CD8-positive, alpha-beta memory T cell (primary cell): ENCODE measurements at regions not wholly inside any gene's neighbourhood (a gene's known extent, or its start where the extent isn't known, plus 50 kb on each side); places are given as distances from the start of the nearest gene placed in this dataset.

Source experiments
- CTCF ChIA-PET: fragments of 350-600 bp; sonication (Branson Sonifier 250); formaldehyde crosslinking; loops from one replicate; lab custom pipeline; 2021; ENCODE audit warnings: antibody characterized with exemption; lab: Charles Lee
- POLR2A ChIA-PET: fragments of 350-600 bp; sonication (Branson Sonifier 250); formaldehyde crosslinking; loops from one replicate; lab custom pipeline; 2021; ENCODE audit warnings: antibody characterized with exemption; lab: Charles Lee
- DNase-seq, 5 donors: peaks; one replicate each; pipeline versions ENCODE4 v3.0.0 to v3.0.0-alpha.2; 2020 to 2022; ENCODE audit warnings: mixed read lengths in 1 of 5
- H3K27ac ChIP-seq: one replicate; pipeline ENCODE4 v1.7.0; 2013; ENCODE audit warnings: low read depth, mild to moderate bottlenecking, low read length, moderate library complexity
- H3K27me3 ChIP-seq: 2 replicates; pipeline ENCODE4 v1.7.0; 2013; ENCODE audit warnings: low read length, mild to moderate bottlenecking; ENCODE audit not compliant: insufficient read depth, poor library complexity, severe bottlenecking
- H3K36me3 ChIP-seq: 2 replicates; pipeline ENCODE4 v1.7.0; 2013; ENCODE audit warnings: mild to moderate bottlenecking, low read length, moderate library complexity; ENCODE audit not compliant: insufficient read depth
- H3K4me1 ChIP-seq: 2 replicates; pipeline ENCODE4 v1.7.0; 2013; ENCODE audit warnings: mild to moderate bottlenecking, low read length, moderate library complexity; ENCODE audit not compliant: insufficient read depth
- H3K4me3 ChIP-seq: 2 replicates; pipeline ENCODE4 v1.7.0; 2013; ENCODE audit warnings: mild to moderate bottlenecking, low read length
- H3K9me3 ChIP-seq: 2 replicates; pipeline ENCODE4 v1.7.0; 2013; ENCODE audit warnings: mild to moderate bottlenecking, low read length
- H3K27ac Mint-ChIP-seq, 8 donors: one replicate each; pipeline ENCODE4 v1.8.0; 2020 to 2021; ENCODE audit warnings: mixed read lengths in 8 of 8, mild to moderate bottlenecking in 6 of 8, inconsistent platforms in 3 of 8, moderate library complexity in 3 of 8
- H3K27me3 Mint-ChIP-seq, 2 donors: one replicate each; pipeline ENCODE4 v1.8.0; 2020 to 2021; ENCODE audit warnings: mixed read lengths in 2 of 2, mild to moderate bottlenecking in 1 of 2, moderate library complexity in 1 of 2
- H3K36me3 Mint-ChIP-seq, 3 donors: one replicate each; pipeline ENCODE4 v1.8.0; 2020 to 2021; ENCODE audit warnings: mixed read lengths in 3 of 3, inconsistent platforms in 1 of 3, mild to moderate bottlenecking in 1 of 3
- H3K4me1 Mint-ChIP-seq, 3 donors: one replicate each; pipeline ENCODE4 v1.8.0; 2020 to 2021; ENCODE audit warnings: mixed read lengths in 3 of 3, inconsistent platforms in 1 of 3, mild to moderate bottlenecking in 1 of 3
- H3K4me3 Mint-ChIP-seq, 7 donors: one replicate each; pipeline ENCODE4 v1.8.0; 2020 to 2021; ENCODE audit warnings: mixed read lengths in 7 of 7, mild to moderate bottlenecking in 6 of 7, moderate library complexity in 4 of 7, inconsistent platforms in 2 of 7
- H3K9me3 Mint-ChIP-seq, 5 donors: one replicate each; pipeline ENCODE4 v1.8.0; 2020 to 2022; ENCODE audit warnings: mixed read lengths in 5 of 5, mild to moderate bottlenecking in 3 of 5, moderate library complexity in 2 of 5, inconsistent platforms in 1 of 5

DNA sequence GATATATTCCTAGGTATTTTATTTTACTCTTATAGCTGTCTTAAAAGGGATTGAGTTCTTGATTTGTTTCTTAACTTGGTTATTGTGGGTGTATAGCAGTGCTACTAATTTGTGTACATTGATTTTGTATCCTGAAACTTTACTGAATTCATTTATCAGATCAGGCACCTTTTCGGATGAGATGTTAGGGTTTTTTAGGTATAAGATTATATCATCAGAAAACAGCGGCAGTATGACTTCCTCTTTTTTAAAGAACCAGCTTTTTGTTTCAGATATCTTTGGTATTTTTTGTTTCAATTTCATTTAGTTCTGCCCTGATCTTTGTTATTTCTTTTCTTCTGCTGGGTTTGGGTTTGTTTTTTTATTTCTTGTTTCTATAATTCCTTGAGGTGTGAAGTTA lies 382.4 kb upstream of the ADGRB3 start:
- Histone ChIP-seq H3K9me3 (no peaks in the 10 kb centered on the region), H3K36me3 (no peaks in the 10 kb centered on the region), H3K27me3 (no peaks in the 10 kb centered on the region), H3K27ac (no peak overlapping the region), H3K4me3 (no peak overlapping the region), H3K4me1 (no peaks in the 10 kb centered on the region)
- Mint-ChIP-seq H3K36me3 (no peaks in the 10 kb centered on the region), H3K27ac (no peak overlapping the region), H3K4me1 (no peaks in the 10 kb centered on the region), H3K9me3 (peaks cover 2 to 42% (median 17%) of the 10 kb centered on the region in 5 donors), H3K4me3 (no peak overlapping the region), H3K27me3 (no peaks in the 10 kb centered on the region)
- POLR2A ChIA-PET, result no interaction called here
- no peak for DNase-seq
- CTCF ChIA-PET, result no interaction called here

DNA sequence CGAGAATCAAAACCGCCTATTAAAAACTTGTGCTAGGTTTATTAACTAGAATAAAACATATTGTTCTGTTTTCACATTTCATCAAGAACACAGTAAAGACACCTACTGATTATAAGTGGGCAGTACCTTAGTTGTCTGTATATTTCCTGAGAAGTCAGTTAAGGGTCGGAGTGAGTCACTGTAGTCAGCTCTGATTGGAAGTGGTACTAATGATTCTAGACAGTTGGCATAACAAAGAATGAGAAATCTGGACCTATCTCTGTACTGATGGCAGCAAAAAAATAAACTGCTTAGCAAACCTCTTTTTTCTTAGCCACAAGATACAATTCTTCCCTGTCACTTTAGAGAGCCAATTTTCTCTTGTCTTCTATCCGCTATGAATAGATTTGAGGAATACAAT lies 387.3 kb upstream of the ADGRB3 start:
- no peaks in the 10 kb centered on the region for H3K4me1 ChIP-seq
- H3K27ac ChIP-seq, result no peak overlapping the region
- H3K4me3 Mint-ChIP-seq, result no peak overlapping the region
- H3K36me3 Mint-ChIP-seq, result no peaks in the 10 kb centered on the region
- no peak overlapping the region for H3K4me3 ChIP-seq
- no peaks in the 10 kb centered on the region for H3K27me3 Mint-ChIP-seq
- H3K27me3 ChIP-seq, result no peaks in the 10 kb centered on the region
- no peaks in the 10 kb centered on the region for H3K9me3 ChIP-seq
- H3K9me3 Mint-ChIP-seq, result peaks cover 0 to 37% (median 9%) of the 10 kb centered on the region in 5 donors
- no peaks in the 10 kb centered on the region for H3K4me1 Mint-ChIP-seq
- H3K36me3 ChIP-seq, result no peaks in the 10 kb centered on the region
- CTCF ChIA-PET, result no interaction called here
- H3K27ac Mint-ChIP-seq, result no peak overlapping the region
- no peak for DNase-seq
- POLR2A ChIA-PET, result no interaction called here

DNA sequence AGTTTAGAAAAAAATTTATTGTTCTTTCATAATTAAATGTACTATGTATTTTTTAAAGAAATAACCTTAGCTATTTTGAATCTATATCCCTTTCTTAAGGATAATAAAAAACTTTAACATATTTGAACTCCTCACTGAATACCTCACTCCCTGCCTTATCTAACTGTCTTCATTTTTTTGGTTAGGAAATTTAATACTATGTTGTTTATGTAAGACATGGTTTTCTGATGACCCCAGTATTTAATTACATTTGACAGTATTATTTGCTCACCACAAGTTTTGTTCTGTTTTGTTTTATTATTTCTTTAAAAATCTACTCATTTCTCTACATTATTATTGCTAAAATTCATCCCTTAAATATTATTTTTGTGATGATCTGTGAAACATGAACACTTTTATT lies 394.4 kb upstream of the ADGRB3 start:
- Histone ChIP-seq H3K36me3 (no peaks in the 10 kb centered on the region), H3K4me3 (no peak overlapping the region), H3K9me3 (no peaks in the 10 kb centered on the region), H3K4me1 (no peaks in the 10 kb centered on the region), H3K27ac (no peak overlapping the region), H3K27me3 (no peaks in the 10 kb centered on the region)
- Mint-ChIP-seq H3K4me3 (no peak overlapping the region), H3K36me3 (no peaks in the 10 kb centered on the region), H3K27ac (no peak overlapping the region), H3K27me3 (no peaks in the 10 kb centered on the region), H3K4me1 (no peaks in the 10 kb centered on the region), H3K9me3 (peaks cover 2 to 28% (median 5%) of the 10 kb centered on the region in 5 donors)
- DNase-seq, result no peak
- CTCF ChIA-PET, result no interaction called here
- POLR2A ChIA-PET, result no interaction called here

DNA sequence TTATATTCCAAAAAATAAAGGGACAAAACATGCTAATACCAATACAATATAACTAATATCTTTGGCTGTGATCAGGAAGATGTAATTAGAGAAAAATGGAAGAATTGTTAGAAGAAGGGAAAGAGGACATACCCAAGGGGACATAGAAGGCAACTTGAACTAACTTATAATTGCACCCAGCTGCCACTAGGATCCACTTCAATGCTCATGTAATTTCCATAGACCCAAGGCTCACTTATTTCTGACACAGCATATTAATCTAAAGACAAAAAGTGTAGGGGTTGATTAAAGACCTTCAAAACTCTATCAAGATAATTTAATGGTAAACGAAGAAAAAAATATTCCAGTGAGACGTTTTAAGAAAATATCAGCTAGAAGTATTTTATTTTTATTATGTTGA lies 396.0 kb upstream of the ADGRB3 start:
- Mint-ChIP-seq H3K4me3 (no peak overlapping the region), H3K4me1 (no peaks in the 10 kb centered on the region), H3K27ac (no peak overlapping the region), H3K9me3 (peaks cover 2 to 23% (median 6%) of the 10 kb centered on the region in 5 donors), H3K36me3 (no peaks in the 10 kb centered on the region), H3K27me3 (no peaks in the 10 kb centered on the region)
- H3K36me3 ChIP-seq, result no peaks in the 10 kb centered on the region
- ChIA-PET POLR2A (no interaction called here), CTCF (no interaction called here)
- no peak overlapping the region for H3K4me3 ChIP-seq
- DNase-seq, result no peak
- H3K27ac ChIP-seq, result no peak overlapping the region
- no peaks in the 10 kb centered on the region for H3K27me3 ChIP-seq
- H3K9me3 ChIP-seq, result no peaks in the 10 kb centered on the region
- no peaks in the 10 kb centered on the region for H3K4me1 ChIP-seq

DNA sequence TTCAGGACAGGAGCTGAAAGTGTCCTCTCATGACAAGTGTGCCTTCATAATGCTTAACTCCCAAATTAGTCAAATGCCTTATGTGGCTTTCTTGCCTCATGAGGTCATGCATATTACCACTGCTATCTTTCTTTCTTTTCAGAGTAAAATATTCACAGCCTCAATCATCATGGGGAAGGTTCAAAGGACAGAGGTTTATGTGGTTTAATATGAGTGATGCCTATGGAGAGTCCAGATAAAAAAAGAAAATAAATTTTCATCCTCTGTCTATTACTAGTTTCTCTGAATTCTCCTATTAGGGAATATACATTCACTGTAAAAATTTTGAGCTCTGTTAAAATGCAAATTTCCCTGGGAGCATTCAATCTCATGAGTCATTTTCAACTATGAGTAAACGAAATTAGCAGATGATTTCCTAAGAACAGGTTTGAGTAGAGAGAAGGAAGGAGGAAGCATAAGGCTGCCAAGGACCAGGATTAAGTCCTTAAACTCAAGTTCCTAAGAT lies 396.9 kb upstream of the ADGRB3 start:
- H3K9me3 Mint-ChIP-seq, result peaks cover 4 to 21% (median 6%) of the 10 kb centered on the region in 5 donors
- no peak overlapping the region for H3K27ac Mint-ChIP-seq
- no peaks in the 10 kb centered on the region for H3K4me1 Mint-ChIP-seq
- H3K4me3 Mint-ChIP-seq, result no peak overlapping the region
- Histone ChIP-seq H3K27ac (no peak overlapping the region), H3K27me3 (no peaks in the 10 kb centered on the region), H3K4me3 (no peak overlapping the region), H3K9me3 (no peaks in the 10 kb centered on the region), H3K36me3 (no peaks in the 10 kb centered on the region), H3K4me1 (no peaks in the 10 kb centered on the region)
- no peaks in the 10 kb centered on the region for H3K27me3 Mint-ChIP-seq
- no peaks in the 10 kb centered on the region for H3K36me3 Mint-ChIP-seq
- CTCF ChIA-PET, result no interaction called here
- POLR2A ChIA-PET, result no interaction called here
- no peak for DNase-seq

DNA sequence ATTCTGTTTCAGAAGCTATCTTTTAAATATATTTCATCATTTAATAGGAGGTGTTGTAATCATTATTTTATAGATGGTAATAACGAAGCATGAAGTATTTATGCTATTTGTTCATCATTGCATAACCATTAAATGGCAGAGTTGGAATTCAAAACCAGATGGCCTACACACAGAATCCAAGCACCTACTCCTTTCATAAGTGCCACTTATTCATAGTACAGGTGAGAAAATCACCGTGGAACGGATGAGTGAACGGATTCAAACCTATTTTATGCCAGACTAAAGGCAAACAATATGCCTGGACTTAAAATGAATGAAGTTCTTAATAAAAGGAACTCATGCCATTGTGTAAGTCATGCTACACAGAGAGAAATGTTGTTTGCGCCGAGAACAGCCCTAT lies 397.9 kb upstream of the ADGRB3 start:
- H3K27ac ChIP-seq, result no peak overlapping the region
- H3K9me3 ChIP-seq, result no peaks in the 10 kb centered on the region
- no peak overlapping the region for H3K4me3 ChIP-seq
- no peaks in the 10 kb centered on the region for H3K4me1 ChIP-seq
- Mint-ChIP-seq H3K4me3 (no peak overlapping the region), H3K4me1 (no peaks in the 10 kb centered on the region), H3K36me3 (no peaks in the 10 kb centered on the region), H3K9me3 (peaks cover 4 to 21% (median 4%) of the 10 kb centered on the region in 5 donors), H3K27me3 (no peaks in the 10 kb centered on the region), H3K27ac (no peak overlapping the region)
- POLR2A ChIA-PET, result no interaction called here
- DNase-seq, result no peak
- no peaks in the 10 kb centered on the region for H3K27me3 ChIP-seq
- no peaks in the 10 kb centered on the region for H3K36me3 ChIP-seq
- CTCF ChIA-PET, result no interaction called here

DNA sequence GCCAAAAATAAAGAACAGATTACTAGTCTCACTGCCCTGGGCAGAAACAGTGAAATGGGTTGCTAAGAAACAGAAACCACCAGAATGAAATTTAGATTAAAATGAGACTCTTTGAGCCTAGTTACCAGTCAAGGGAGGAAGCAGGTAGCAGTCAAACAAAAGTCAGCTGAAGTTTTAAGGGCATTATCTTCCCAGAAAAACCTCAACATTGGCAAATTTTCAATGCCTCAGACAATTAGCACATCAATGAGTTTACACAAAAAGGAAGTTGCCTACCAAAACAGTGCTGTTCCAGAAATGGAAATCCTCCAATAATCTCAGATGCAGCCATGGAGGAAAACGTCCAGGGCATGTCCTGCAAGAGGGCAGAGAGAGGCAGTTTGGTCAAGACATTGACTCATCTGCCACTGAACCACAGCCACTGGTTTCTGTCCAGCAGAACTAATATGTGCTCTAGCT lies 399.7 kb upstream of the ADGRB3 start:
- Histone ChIP-seq H3K36me3 (no peaks in the 10 kb centered on the region), H3K4me1 (no peaks in the 10 kb centered on the region), H3K27me3 (no peaks in the 10 kb centered on the region), H3K27ac (no peak overlapping the region), H3K4me3 (no peak overlapping the region), H3K9me3 (no peaks in the 10 kb centered on the region)
- no peak for DNase-seq
- H3K36me3 Mint-ChIP-seq, result no peaks in the 10 kb centered on the region
- H3K27me3 Mint-ChIP-seq, result no peaks in the 10 kb centered on the region
- ChIA-PET POLR2A (no interaction called here), CTCF (no interaction called here)
- no peak overlapping the region for H3K27ac Mint-ChIP-seq
- H3K4me3 Mint-ChIP-seq, result no peak overlapping the region
- peaks cover 4 to 17% (median 6%) of the 10 kb centered on the region in 5 donors for H3K9me3 Mint-ChIP-seq
- no peaks in the 10 kb centered on the region for H3K4me1 Mint-ChIP-seq

DNA sequence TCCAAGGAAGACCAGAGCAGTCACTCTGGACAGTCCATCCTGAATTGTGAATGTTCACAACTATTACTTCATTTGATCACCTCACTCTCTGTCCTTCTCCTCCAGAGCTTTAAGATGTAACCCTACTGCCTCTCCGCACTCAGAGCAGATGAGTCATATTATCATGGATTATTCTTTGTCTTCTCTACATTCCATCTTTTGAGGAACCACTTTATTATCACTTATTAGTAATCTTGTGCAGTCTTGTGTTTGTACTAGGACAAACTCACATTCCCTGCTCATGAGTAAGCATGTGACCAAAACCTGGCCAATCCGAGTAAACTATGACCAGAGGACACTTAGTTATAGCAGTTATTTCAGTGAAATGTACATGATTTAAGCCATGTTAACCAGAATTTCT lies 401.5 kb upstream of the ADGRB3 start:
- no peaks in the 10 kb centered on the region for H3K4me1 Mint-ChIP-seq
- no peaks in the 10 kb centered on the region for H3K4me1 ChIP-seq
- no peaks in the 10 kb centered on the region for H3K27me3 ChIP-seq
- POLR2A ChIA-PET, result no interaction called here
- no peaks in the 10 kb centered on the region for H3K36me3 Mint-ChIP-seq
- no peak overlapping the region for H3K4me3 Mint-ChIP-seq
- no peaks in the 10 kb centered on the region for H3K9me3 ChIP-seq
- H3K4me3 ChIP-seq, result no peak overlapping the region
- CTCF ChIA-PET, result no interaction called here
- no peak overlapping the region for H3K27ac ChIP-seq
- H3K27me3 Mint-ChIP-seq, result no peaks in the 10 kb centered on the region
- H3K27ac Mint-ChIP-seq, result no peak overlapping the region
- H3K36me3 ChIP-seq, result no peaks in the 10 kb centered on the region
- peaks cover 4 to 7% (median 6%) of the 10 kb centered on the region in 5 donors for H3K9me3 Mint-ChIP-seq
- no peak for DNase-seq

DNA sequence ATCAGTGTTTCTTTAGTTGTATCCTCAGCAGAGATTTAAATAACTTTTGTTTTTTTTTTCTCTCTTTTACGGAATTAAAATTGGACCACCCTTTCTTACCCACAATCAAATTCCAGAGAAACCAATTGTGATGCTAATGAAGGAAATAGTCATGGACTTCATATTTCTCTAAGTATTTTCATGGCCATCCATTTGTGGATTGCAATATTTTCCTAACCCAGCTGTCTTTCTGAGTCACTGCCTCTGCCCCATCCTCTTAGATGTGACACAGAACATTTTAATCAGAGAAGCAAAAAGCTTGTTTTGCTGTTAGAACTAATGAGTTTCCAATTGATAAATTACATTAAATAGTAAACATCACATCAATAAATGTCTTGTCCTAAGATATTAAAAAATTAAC lies 405.5 kb upstream of the ADGRB3 start:
- DNase-seq, result no peak
- H3K36me3 ChIP-seq, result no peaks in the 10 kb centered on the region
- H3K9me3 ChIP-seq, result no peaks in the 10 kb centered on the region
- no peaks in the 10 kb centered on the region for H3K36me3 Mint-ChIP-seq
- H3K4me3 Mint-ChIP-seq, result no peak overlapping the region
- no peaks in the 10 kb centered on the region for H3K27me3 ChIP-seq
- H3K9me3 Mint-ChIP-seq, result peaks cover 2 to 14% (median 2%) of the 10 kb centered on the region in 5 donors
- H3K4me3 ChIP-seq, result no peak overlapping the region
- POLR2A ChIA-PET, result no interaction called here
- no peak overlapping the region for H3K27ac ChIP-seq
- H3K4me1 ChIP-seq, result no peaks in the 10 kb centered on the region
- CTCF ChIA-PET, result no interaction called here
- H3K27ac Mint-ChIP-seq, result no peak overlapping the region
- H3K4me1 Mint-ChIP-seq, result no peaks in the 10 kb centered on the region
- H3K27me3 Mint-ChIP-seq, result no peaks in the 10 kb centered on the region
